ENCODE measurements at regions not wholly inside any gene's neighbourhood (a gene's known extent, or its start where the extent isn't known, plus 50 kb on each side); places are given as distances from the start of the nearest gene placed in this dataset.

DNA sequence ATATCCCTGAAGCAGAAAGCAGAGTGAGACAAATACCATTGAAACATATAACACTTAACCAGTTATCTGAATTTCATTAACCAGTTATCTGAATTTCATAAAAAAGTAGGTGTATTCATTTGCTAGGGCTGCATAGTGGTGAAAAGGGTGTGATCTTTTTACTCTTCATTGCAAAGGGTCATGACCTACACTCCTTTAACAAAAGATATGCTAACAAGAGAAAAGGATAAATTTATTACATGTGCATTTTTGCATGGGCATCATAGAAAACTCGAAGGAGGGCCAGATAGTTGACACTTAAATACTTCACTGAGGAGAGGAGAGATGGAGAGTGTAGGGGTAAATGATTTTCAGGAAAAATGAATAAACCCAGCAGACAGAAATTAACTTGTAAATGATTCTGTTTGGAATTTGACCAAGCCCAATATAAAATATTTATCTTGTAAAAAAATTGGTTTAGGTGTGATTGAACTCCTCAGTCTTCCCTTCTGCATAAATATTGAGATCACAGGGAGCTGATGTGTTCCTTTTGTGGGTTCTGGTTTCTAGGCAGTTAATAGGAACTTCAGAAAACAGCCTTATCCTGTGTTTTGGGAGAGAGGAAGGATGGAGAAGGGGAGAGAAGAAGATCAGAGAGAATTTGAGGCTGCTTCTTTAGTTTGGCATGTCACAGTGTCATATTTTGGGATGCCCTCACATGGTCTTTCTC is 372.5 kb upstream of the SYT4 start:
- no peak for DNase-seq (ENCODE audit: low spot score)

DNA sequence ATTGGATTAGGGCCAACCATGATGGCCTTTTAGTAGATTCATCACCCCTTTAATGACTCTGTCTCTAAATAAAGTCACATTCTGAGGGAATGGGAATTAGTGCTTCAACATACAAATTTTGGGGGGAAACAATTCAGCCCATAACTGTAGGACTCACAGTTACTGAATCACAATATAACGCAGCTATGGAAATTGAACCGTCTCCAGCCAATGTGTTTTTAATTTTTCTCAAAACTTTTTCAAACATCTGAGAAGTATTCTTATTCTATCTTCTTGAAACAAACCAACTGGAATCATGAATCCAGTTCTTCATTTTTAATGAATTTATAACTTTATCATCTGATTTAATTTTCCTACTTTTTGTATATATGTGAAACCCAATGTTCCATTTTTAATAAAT is 373.1 kb upstream of the SYT4 start:
- DNase-seq (ENCODE audit: low spot score): no peak

DNA sequence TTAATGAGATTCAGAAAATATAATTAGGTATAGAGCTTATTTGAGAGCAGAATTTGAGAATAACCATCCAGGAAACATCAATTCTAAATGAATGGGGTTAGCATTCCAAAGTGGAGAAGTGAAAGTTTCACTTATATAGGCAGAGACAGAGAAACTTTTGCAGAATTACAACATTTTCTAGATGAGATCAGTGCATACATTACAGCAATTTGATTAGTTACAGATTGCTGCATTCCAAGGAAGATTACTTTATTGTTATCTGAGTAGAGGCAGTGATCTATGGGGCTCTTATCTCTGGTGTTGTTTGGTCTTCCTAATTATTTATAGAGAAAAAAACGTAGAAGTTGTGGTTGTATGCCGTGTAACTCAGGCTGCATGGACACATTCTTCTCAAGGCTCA is 373.8 kb upstream of the SYT4 start:
- DNase-seq (ENCODE audit: low spot score): no peak

DNA sequence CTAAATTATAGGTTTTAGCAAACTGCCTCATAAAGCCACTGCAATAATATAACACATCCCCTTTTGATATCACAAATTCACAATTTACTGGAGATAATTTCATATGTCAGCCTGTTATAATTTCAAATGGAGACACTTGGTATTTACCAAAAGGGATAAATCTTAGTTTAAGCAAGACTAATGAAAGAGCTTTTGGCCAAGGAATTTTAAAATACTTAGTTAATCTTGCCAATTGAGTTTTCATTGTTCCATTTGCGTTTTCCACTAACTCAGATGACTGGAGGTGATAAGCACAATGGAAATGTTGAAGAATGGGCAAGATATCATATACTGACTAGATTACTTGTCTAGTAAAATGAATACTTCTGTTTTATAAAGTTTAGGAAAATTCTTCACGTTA is 379.3 kb upstream of the SYT4 start:
- no peak for DNase-seq (ENCODE audit: low spot score)

DNA sequence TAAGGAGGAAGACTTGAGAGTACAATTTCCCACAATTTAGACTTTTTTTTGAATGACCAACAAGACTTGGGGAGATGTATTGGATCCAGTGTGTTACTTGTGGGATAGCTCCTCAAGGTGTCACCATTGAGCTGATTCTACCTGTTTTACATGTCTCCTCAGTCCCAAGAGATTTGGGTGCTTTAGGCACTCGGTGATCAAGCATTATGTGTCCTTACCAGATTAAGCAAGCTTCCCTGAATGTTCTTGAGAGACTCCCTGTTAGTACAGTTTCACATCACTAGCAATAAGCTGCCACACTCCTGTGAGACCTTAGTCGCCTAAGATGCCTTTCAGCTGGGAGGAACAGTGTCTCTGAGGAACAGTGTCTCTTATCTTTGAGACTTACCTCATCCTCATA is 384.3 kb upstream of the SYT4 start:
- peak; percentile 9 for DNase-seq (ENCODE audit: low spot score)

DNA sequence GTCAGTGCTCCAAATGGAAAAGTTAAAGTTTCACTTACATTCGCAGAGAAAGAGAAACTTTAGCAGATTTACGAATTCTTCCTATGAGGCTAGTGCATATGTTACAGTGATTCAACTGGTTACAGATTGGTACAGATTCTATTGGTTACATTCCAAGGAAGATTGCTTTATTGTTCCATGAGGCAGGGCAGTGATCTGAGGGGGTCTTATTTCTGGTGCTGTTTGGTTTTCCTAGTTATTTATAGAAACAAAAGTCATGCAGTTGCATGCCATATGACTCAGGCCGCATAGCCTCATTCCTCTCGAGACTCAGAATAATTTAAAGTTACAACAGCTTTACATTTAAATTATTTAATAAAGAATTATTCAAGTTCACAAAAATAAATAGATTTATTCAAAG is 385.4 kb upstream of the SYT4 start:
- DNase-seq (ENCODE audit: low spot score): peak; percentile 15

DNA sequence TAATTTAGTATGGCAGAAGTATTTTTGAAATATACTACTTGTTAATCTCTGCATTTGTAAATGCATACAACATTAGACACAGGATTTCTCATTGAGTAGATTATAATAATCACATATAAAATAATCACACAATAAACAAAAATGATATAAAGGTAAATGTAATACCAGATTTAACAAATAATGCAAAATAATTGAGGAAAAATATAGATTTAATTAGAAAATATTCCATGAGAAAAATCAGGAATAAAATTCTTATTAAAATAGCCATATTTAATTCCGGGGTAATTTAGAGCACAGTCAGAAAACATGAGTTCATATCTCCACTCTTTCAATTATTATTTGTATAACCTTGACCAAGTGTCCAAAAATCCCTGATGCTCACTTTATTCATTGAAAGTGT is 385.9 kb upstream of the SYT4 start:
- DNase-seq (ENCODE audit: low spot score): no peak

DNA sequence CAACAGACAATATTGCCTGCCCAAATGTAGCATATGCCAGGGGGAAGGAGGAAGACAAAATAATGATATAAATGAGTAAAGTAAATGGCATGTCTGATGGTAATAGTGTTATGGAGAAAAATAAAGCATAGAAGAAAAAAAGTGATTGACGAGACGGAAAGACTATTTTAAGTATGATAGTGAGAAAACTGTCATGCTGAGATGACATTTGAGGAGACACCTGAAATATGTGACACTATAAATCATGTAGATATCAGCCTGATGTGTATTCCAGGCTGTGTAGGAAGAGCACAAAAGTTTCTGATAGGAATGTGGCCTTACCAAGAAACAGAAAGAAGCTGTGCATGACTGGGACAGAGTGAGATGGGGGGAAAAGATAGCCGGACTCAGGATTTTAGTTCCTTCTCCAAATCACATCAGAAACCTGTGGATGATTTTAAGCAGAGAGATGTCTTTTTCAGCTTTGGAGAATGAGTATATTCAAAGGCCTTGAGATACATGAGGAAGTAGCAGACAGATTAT is 387.3 kb upstream of the SYT4 start:
- DNase-seq (ENCODE audit: low spot score): no peak

DNA sequence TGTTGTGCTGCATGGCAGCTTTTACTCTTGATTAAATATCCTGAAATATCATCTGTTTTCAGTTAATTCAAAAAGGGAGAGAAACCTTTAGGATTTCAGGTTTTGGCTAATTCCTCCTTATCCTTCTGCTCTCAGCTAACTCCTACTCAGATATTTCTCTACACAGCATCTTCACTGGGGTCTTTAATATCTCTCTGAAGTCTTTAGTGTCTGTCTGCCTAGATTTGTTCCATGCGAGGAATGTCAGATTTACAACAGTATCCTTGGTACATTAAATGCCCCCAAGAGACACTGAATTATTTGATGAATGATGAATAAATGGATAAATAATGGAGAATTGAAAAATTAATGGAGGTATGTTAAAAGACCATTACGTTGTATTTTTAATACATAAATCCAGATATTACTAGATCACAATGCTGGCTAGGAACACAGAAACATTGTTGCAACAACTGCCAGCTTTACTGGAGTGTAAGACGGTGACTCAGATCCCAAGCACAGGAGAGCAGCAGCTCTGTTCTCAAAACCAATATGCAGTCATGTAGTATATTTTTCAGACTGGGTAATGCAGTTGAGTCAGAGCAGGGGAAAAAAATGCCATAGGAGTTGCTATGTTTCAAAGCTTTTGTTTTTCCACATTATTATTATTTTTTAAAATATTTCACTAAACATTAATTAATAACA is 388.0 kb upstream of the SYT4 start:
- DNase-seq (ENCODE audit: low spot score): peak; percentile 69

DNA sequence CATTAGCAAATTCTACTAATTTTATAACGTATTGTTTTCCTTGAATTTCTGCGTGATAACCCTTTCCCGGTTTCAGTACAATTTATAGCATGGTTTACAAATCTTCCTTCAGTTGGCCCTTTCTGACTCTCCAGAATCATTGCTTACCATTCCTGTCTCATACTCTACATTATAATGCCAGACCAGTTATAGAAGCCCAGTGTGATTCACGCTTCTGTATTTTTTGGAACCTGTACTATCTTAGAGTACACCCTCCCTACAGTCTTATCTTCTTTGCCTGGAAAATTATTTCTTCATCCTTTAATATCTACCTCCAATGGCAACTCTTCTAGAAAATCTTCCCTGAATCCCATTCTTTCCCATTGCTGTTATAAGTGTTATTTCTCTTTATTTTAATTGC is 391.6 kb upstream of the SYT4 start:
- no peak for DNase-seq (ENCODE audit: low spot score)

DNA sequence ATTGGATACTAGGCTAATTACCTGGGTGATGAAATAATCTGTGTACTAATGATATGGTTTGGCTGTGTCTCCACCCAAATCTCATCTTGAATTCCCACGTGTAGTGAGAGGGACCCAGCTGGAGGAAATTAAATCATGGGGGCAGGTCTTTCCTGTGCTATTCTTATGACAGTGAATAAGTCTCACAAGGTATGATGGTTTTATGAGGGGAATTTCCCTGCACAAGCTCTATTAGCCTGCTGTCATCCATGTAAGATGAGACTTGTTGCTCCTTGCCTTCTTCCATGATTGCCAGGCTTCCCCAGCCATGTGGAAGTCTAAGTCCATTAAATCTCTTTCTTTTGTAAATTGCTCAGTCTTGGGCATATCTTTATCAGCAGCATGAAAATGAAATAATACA is 394.1 kb upstream of the SYT4 start:
- DNase-seq (ENCODE audit: low spot score): no peak

DNA sequence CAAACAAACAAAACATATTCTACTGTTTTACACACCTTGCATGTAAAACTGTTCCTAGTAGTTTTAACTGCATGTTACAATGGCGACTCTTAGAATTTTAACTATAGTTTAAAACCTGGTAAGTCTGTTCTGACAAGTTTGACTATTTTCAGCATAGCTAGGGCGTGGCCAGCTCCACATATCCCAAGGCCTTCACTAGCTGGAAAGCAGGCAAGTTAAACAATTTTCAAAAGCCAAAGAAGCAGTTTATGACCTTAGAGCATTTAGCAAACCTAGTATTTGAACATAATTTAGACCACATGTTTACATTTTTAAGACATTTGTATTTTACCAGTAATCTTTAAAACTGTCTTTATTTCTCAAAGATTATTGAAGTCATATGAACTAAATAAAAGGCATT is 402.8 kb upstream of the SYT4 start:
- peak; percentile 17 for DNase-seq (ENCODE audit: low spot score)

DNA sequence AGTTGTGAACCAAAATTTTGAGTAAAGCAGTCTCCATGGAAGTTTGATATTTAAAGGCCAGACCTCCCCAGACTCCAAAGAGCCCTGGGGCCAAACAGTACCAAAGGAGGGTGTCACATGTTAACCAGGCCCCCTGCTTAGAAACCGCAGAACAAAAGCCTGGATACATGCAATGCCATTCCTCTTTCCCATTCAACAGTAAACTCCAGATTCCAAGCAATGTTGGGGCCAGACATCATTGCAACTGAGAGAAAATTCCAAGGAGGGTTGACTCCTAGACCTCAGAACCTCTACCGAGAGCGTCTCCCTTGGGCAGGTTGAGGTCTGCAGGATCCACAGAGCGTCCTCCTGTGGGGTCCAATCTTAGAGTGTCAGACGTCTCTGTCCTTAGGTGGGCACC is 404.4 kb upstream of the SYT4 start:
- no peak for DNase-seq (ENCODE audit: low spot score)

DNA sequence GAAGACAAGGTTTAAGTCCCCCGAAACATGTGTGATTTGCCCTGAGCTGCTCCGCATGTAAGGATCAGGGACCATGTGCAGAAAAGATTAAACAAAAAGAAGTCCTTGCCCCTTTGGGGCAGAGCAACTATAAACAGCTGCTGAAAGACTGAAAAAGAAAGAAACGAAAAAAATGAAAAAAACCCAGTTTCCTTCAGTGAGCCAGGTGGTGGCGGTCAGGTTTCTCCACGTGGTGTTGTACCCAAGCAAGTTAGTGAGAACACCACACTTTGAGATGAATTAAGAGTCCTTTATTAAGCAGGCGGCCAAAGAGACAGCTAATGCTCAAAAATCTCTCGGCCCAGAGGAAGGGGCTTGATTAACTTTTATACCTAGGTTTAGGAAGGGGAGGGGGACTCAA is 404.9 kb upstream of the SYT4 start:
- no peak for DNase-seq (ENCODE audit: low spot score)

DNA sequence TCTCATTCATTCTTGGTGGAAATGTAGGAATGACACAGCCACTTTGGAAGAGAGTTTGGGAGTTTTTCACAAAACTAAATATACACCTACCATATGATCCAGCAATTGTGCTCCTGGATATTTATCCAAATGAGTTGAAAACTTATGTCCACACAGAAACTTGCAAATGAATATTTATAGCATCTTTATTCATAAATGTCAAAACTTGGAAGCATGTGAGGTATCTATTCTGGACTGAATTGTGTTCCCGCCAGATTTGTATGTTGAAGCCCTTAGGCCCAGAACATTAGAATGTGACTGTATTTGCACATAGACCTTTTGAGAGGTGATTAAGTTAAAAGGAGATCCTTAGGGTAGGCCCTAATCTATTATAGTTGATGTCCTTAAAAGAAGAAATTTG is 409.4 kb upstream of the SYT4 start:
- DNase-seq (ENCODE audit: low spot score): no peak

DNA sequence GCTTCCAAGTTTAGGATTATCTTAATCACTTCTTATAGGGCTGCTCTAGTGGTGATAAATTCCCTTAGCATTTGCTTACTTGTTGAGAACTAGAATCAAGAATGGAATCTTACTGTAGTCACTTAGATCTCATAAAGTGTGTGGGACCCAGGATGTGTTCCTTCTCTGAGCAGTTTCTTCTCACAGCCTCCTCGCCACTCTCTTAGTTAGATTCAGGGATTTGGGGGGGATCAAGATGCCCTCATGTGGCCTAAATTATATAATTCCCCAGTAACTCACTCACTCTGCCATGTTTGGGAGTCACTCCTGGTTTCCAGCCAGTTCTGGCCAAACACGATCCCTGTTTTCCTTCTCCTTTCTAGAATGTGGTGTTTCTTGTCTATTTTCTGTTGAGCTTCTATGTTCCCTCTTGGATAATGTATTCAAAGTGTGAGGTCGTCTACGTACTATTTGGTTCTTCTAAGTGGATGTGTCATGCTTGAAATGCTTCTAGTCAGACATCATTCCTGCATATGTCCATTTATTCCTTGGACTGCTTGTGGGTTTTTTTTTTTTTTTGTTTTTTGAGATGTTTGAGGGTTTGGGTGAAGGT is 414.9 kb upstream of the SYT4 start:
- peak; percentile 1 for DNase-seq (ENCODE audit: low spot score)

DNA sequence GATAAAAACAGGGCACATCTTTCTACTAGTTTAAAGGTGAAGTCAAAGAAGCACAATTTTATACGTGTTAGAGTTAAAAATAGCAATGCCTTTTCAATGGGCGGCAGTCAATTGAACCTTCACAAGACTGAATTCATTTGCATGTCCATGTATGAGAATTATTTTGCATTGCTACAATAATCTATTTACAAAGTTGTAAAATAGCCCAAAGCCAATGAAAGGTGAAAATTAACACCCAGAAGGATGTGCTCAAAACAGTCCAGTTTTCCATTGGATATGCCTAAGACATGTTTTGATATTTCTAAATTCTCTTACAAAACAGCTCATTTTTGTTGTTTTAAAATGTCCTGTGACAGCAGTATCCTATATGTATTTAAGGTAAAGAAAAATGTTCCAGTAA is 425.1 kb upstream of the SYT4 start:
- DNase-seq (ENCODE audit: low spot score): no peak

DNA sequence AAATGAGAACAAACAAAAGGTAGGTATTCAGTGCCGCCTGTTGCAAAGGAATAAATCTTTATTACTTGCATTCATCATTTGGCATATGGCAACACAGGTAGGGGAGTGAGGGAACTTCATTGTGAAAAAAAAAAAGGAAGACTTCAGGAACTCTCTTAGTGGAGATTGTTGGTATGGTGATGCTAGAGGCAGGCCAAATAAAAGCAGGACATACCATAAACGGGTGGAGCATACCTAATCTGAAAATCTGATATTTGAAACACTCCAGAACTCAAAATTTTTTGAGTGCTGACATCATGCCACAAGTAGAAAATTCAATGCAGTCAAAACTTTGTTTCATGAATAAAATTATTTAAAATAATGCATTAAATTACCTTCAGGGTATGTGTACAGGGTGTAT is 425.8 kb upstream of the SYT4 start:
- DNase-seq (ENCODE audit: low spot score): no peak

DNA sequence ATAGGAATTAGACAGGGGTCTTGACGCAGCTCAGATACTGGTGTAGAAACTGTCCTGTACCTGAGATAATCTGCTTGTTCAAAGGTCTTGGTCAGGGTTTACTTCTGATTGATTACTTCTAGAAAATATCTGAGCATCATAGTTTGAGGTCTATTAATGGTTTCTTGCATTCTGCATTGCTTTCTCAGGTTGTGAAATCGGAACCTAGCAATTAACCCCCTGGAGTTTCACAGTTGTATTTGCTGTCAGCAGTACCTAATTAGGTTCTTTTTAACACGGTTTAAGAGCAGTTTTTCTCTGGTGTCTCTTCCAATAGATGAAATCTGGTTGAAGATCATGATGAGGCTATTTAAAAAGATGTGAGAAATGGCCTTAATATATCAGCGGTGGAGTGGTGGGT is 428.6 kb upstream of the SYT4 start:
- no peak for DNase-seq (ENCODE audit: low spot score)

DNA sequence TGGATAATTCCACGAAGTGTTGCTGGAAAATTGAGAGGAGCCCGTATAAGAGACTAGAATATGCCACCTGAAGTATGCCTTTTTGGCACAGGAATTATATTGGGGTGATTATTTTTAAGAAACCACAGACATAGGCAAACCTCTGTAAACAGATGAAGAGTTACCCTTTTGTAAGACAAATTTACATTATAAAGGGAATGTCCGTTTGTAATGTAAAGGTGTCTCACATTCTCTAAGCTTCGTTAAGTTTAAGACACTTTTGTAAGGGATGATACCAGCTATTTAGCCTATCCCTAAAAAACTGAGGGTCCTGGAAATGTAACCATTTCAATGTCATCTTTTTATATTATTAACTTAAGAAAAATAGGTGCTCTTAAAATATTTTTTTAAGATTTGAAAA is 432.8 kb upstream of the SYT4 start:
- DNase-seq (ENCODE audit: low spot score): no peak

DNA sequence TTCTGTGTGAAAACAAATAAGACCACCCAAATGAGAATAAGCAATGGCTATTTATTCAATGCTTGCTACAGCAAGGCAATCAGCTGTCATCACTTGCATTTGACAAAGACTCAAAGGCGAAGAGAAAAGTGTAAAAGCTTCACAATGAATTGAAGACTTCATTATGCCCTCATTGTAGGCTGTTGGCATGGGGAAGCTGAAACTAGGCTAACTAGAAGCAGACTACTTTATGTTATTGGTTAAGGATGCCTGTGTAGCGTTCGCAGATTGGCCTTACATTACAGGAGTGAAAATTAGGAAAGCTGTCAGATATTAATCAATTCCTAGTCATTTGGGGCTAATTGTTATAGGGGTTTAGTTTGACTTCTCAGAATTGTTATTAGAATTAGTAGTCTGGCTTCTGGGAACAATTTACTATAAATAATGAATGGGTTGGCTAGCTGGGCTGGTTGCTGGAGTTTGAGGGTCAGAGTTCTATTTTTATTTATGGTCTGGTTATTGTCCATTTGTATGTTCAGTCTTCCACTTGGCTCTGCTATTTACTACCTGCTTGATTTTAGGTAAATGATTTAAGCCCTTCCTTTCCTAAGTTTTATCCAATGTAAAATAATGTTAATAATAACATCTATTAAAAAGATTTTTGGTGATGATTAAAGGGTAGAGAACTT is 437.2 kb upstream of the SYT4 start:
- DNase-seq (ENCODE audit: low spot score): no peak

DNA sequence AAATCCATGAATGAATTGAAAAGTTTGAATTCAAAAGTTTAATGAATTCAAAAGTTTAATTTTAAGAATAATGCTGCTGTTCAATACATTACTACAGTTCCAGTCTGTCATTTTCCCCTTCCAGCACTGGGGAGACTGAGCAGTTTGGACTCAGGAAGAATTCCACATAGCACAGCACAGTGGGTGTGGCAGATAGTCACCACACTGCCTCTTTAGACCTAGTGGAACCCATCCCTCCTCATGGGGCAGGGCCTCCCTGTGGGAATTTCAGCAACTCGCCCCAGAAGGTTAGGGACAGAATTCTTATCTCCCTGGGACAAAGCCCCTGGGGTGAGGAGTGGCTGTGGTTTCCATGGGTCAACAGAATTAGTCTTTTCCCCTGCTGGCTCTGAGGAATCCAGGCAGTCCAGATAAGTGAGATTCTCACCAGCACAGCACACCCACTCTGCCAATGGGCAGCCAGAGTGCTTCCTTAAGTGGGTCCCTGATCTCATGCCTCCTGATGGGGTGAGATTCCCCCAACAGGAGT is 442.0 kb upstream of the SYT4 start:
- DNase-seq (ENCODE audit: low spot score): no peak

DNA sequence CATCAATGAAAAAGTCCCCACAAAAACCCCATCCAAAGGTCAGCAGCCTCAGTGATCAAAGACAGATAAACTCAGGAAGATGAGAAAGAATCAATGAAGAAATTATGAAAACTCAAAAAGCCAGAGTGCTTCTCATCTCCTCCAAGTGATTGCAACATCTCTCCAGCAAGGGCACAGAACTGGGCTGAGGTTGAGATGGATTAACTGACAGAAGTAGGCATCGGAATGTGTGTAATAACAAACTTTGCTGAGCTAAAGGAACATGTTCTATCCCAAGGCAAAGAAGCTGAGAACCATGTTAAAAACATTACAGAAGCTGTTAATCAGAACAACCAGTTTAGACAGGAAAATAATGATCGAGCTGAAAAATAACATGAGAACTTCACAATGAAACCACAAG is 442.8 kb upstream of the SYT4 start:
- DNase-seq (ENCODE audit: low spot score): no peak

Data from GM03348 (cell line).